IMR-90 (cell line): ENCODE measurements at regions not wholly inside any gene's neighbourhood (a gene's known extent, or its start where the extent isn't known, plus 50 kb on each side); places are given as distances from the start of the nearest gene placed in this dataset.

Experiments
- ATAC-seq: fragments of 200-7000 bp; cut with Tn5 transposase; 2 replicates; pipeline ENCODE4 v1.9.1; 2020; ENCODE audit warnings: low read depth, mild to moderate bottlenecking, moderate library complexity
- BruUV-seq: library from RNA; stranded (reverse); fragments of 400-500 nt; replicated peaks from 2 replicates; lab custom pipeline; 2021; lab: Mats Ljungman, UMichigan
- CTCF ChIA-PET: fragments of 300-600 bp; formaldehyde crosslinking; extraction: SDS; loops from one replicate; lab custom pipeline; 2021; ENCODE audit warnings: antibody characterized with exemption; lab: Yijun Ruan, JAX
- POLR2A ChIA-PET: fragments of 300-600 bp; sonication (Branson Sonifier 250); formaldehyde crosslinking; loops from one replicate; lab custom pipeline; 2022; ENCODE audit warnings: antibody characterized with exemption; ENCODE audit not compliant: unreplicated experiment; lab: Charles Lee
- DNase-seq: peaks from one replicate; pipeline ENCODE4 v3.0.0; 2013
- H2AFZ ChIP-seq: replicated peaks from 2 replicates; pipeline ENCODE3; 2013; ENCODE audit warnings: low read length, mild to moderate bottlenecking; ENCODE audit not compliant: poor library complexity
- H2AK5ac ChIP-seq: 2 replicates; pipeline ENCODE4 v1.6.1; 2013; ENCODE audit warnings: low read depth, low read length, inconsistent platforms
- H2AK9ac ChIP-seq: replicated peaks from 2 replicates; pipeline ENCODE3; 2013; ENCODE audit warnings: mild to moderate bottlenecking, low read depth, low read length, moderate library complexity; ENCODE audit not compliant: poor library complexity
- H2BK120ac ChIP-seq: 2 replicates; pipeline ENCODE4 v1.6.1; 2013; ENCODE audit warnings: low read depth, low read length, inconsistent platforms
- H2BK15ac ChIP-seq: 3 replicates; pipeline ENCODE4 v1.6.1; 2013; ENCODE audit warnings: low read depth, low read length, inconsistent platforms
- H2BK20ac ChIP-seq: 2 replicates; pipeline ENCODE4 v1.6.1; 2013; ENCODE audit warnings: low read depth, mild to moderate bottlenecking, inconsistent platforms, low read length, moderate library complexity
- H2BK5ac ChIP-seq: 2 replicates; pipeline ENCODE4 v1.6.1; 2013; ENCODE audit warnings: mild to moderate bottlenecking, low read depth, low read length, inconsistent platforms; ENCODE audit not compliant: poor library complexity, severe bottlenecking
- H3K14ac ChIP-seq: replicated peaks from 2 replicates; pipeline ENCODE4 v1.6.1; 2013; ENCODE audit warnings: low read depth, low read length, inconsistent platforms
- H3K18ac ChIP-seq: 2 replicates; pipeline ENCODE4 v1.6.1; 2013; ENCODE audit warnings: low read depth, low read length, control low read depth
- H3K23ac ChIP-seq: 2 replicates; pipeline ENCODE4 v1.6.1; 2013; ENCODE audit warnings: low read depth, low read length, inconsistent platforms
- H3K27ac ChIP-seq: 2 replicates; pipeline ENCODE4 v1.5.1; 2013; ENCODE audit warnings: mild to moderate bottlenecking, control low read depth, low read length; ENCODE audit not compliant: insufficient read depth
- H3K27me3 ChIP-seq: 2 replicates; pipeline ENCODE4 v1.6.1; 2013; ENCODE audit warnings: low read length; ENCODE audit not compliant: control insufficient read depth, insufficient read depth
- H3K36me3 ChIP-seq: 2 replicates; pipeline ENCODE4 v1.6.1; 2013; ENCODE audit warnings: low read length, mixed read lengths; ENCODE audit not compliant: control insufficient read depth, insufficient read depth
- H3K4ac ChIP-seq: 2 replicates; pipeline ENCODE4 v1.6.1; 2013; ENCODE audit warnings: low read depth, low read length, inconsistent platforms
- H3K4me1 ChIP-seq: 2 replicates; pipeline ENCODE4 v1.6.1; 2013; ENCODE audit warnings: low read length, mixed read lengths; ENCODE audit not compliant: control insufficient read depth, insufficient read depth
- H3K4me2 ChIP-seq: 2 replicates; pipeline ENCODE4 v1.6.1; 2013; ENCODE audit warnings: low read depth, mild to moderate bottlenecking, control low read depth, low read length, moderate library complexity
- H3K4me3 ChIP-seq: 2 replicates; pipeline ENCODE4 v1.5.1; 2013; ENCODE audit warnings: low read depth, mild to moderate bottlenecking, control low read depth, low read length, moderate library complexity; ENCODE audit not compliant: insufficient read depth
- H3K56ac ChIP-seq: 2 replicates; pipeline ENCODE4 v1.6.1; 2013; ENCODE audit warnings: low read length, inconsistent platforms; ENCODE audit not compliant: insufficient read depth; ENCODE audit errors: extremely low read depth
- H3K79me1 ChIP-seq, 2 experiments: 2 replicates each; pipeline ENCODE4 v1.6.1; 2013; ENCODE audit warnings: low read length in 2 of 2, inconsistent platforms in 1 of 2, low read depth in 1 of 2
- H3K9ac ChIP-seq: 2 replicates; pipeline ENCODE4 v1.6.1; 2013; ENCODE audit warnings: low read depth, low read length, control low read depth
- H3K9me1 ChIP-seq: 2 replicates; pipeline ENCODE4 v1.6.1; 2013; ENCODE audit warnings: low read length, inconsistent platforms; ENCODE audit not compliant: insufficient read depth
- H3K9me3 ChIP-seq: 2 replicates; pipeline ENCODE4 v1.6.1; 2013; ENCODE audit warnings: low read length; ENCODE audit not compliant: control insufficient read depth, insufficient read depth
- H4K20me1 ChIP-seq: 2 replicates; pipeline ENCODE4 v1.6.1; 2013; ENCODE audit warnings: low read length, inconsistent platforms; ENCODE audit not compliant: insufficient read depth
- H4K5ac ChIP-seq: 2 replicates; pipeline ENCODE4 v1.6.1; 2013; ENCODE audit warnings: mild to moderate bottlenecking, low read depth, low read length, control low read depth
- H4K8ac ChIP-seq, 2 experiments: 2 replicates each; pipeline ENCODE4 v1.6.1; 2013; ENCODE audit warnings: low read depth in 2 of 2, low read length in 2 of 2, control low read depth in 1 of 2, inconsistent platforms in 1 of 2
- H4K91ac ChIP-seq: 2 replicates; pipeline ENCODE4 v1.6.1; 2013; ENCODE audit warnings: low read depth, low read length, inconsistent platforms; ENCODE audit not compliant: insufficient read depth
- BHLHE40 ChIP-seq: fragments of 150-350 bp; IDR thresholded peaks from 2 replicates; pipeline ENCODE4 v1.6.1; 2016; ENCODE audit warnings: mild to moderate bottlenecking, low read depth, low read length
- CEBPB ChIP-seq: IDR thresholded peaks from 2 replicates; pipeline ENCODE4 v1.6.1; 2012; ENCODE audit warnings: low read depth, low read length, improper control_type of control experiment
- CHD1 ChIP-seq: IDR thresholded peaks from 2 replicates; pipeline ENCODE4 v1.6.1; 2012; ENCODE audit warnings: low read depth, low read length, improper control_type of control experiment
- MAFK ChIP-seq: IDR thresholded peaks from 2 replicates; pipeline ENCODE4 v1.6.1; 2012; ENCODE audit warnings: low read depth, low read length, improper control_type of control experiment
- MAZ ChIP-seq: IDR thresholded peaks from 2 replicates; pipeline ENCODE4 v1.6.1; 2012; ENCODE audit warnings: low read depth, mild to moderate bottlenecking, low read length, improper control_type of control experiment, moderate library complexity, borderline replicate concordance
- MXI1 ChIP-seq: IDR thresholded peaks from 2 replicates; pipeline ENCODE4 v1.6.1; 2012; ENCODE audit warnings: low read depth, mild to moderate bottlenecking, low read length, moderate library complexity, borderline replicate concordance
- NFE2L2 ChIP-seq: fragments of 150-350 bp; IDR thresholded peaks from 2 replicates; pipeline ENCODE4 v1.6.1; 2016; ENCODE audit warnings: low read depth, mild to moderate bottlenecking, low read length
- RAD21 ChIP-seq: IDR thresholded peaks from 2 replicates; pipeline ENCODE4 v1.6.1; 2012; ENCODE audit warnings: low read length, improper control_type of control experiment
- RCOR1 ChIP-seq: IDR thresholded peaks from 2 replicates; pipeline ENCODE4 v1.6.1; 2012; ENCODE audit warnings: mild to moderate bottlenecking, low read length, improper control_type of control experiment; ENCODE audit not compliant: insufficient replicate concordance
- RFX5 ChIP-seq: IDR thresholded peaks from 2 replicates; pipeline ENCODE4 v1.8.0; 2012; ENCODE audit warnings: low read depth, mild to moderate bottlenecking, low read length, moderate library complexity
- USF2 ChIP-seq: fragments of 150-350 bp; IDR thresholded peaks from 2 replicates; pipeline ENCODE4 v1.6.1; 2017; ENCODE audit warnings: mild to moderate bottlenecking, antibody characterized with exemption, low read length, low read depth
- WGBS, 2 experiments: methylation state at CpG; one replicate each; pipeline versions ENCODE4 v1.1.5 to v1.1.7; 2013; ENCODE audit warnings: missing lambda C conversion rate in 2 of 2; ENCODE audit not compliant: insufficient read length in 1 of 2; ENCODE audit errors: extremely low coverage in 2 of 2; 5-methylcytosine and 5-hydroxymethylcytosine counted together
- dilution Hi-C: fragments of 300-500 bp; cut with HindIII; formaldehyde crosslinking; loops from one replicate; pipeline ENCODE4 v1.14.3; 2018; ENCODE audit warnings: low sequenced_read_pairs; ENCODE audit not compliant: unreplicated experiment
- in situ Hi-C: fragments of 300-500 bp; cut with MboI; formaldehyde crosslinking; loops from 3 replicates; pipeline ENCODE4 v1.14.3; 2019; ENCODE audit warnings: low sequenced_read_pairs, inconsistent platforms, mixed read lengths
- intact Hi-C: fragments of 100-400 bp; cut with micrococcal nuclease; formaldehyde crosslinking; loops from 2 replicates; pipeline ENCODE4 v1.10.0; 2022
- TF ChIP-seq, protein P1 (sequence below): conservative IDR thresholded peaks from 2 replicates; pipeline ENCODE4 v1.5.1; 2012; ENCODE audit warnings: mild to moderate bottlenecking, low read depth, low read length, improper control_type of control experiment

GRCh38 chr18:71022389-71022788, 733.5 kb downstream of the SOCS6 start:
- CTCF ChIA-PET, result no interaction called here
- H2BK120ac ChIP-seq, result no peak overlapping the region
- TF ChIP-seq RFX5, result no peak
- TF ChIP-seq CHD1, result no peak
- no peak for TF ChIP-seq USF2
- TF ChIP-seq NFE2L2, result no peak
- no peak for TF ChIP-seq RAD21
- no peak for TF ChIP-seq CEBPB
- TF ChIP-seq BHLHE40, result no peak
- TF ChIP-seq MAFK, result no peak
- TF ChIP-seq MXI1, result no peak
- no peak for TF ChIP-seq MAZ
- TF ChIP-seq, protein P1, sequence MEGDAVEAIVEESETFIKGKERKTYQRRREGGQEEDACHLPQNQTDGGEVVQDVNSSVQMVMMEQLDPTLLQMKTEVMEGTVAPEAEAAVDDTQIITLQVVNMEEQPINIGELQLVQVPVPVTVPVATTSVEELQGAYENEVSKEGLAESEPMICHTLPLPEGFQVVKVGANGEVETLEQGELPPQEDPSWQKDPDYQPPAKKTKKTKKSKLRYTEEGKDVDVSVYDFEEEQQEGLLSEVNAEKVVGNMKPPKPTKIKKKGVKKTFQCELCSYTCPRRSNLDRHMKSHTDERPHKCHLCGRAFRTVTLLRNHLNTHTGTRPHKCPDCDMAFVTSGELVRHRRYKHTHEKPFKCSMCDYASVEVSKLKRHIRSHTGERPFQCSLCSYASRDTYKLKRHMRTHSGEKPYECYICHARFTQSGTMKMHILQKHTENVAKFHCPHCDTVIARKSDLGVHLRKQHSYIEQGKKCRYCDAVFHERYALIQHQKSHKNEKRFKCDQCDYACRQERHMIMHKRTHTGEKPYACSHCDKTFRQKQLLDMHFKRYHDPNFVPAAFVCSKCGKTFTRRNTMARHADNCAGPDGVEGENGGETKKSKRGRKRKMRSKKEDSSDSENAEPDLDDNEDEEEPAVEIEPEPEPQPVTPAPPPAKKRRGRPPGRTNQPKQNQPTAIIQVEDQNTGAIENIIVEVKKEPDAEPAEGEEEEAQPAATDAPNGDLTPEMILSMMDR, result no peak
- no peak for TF ChIP-seq RCOR1
- H4K91ac ChIP-seq, result no peak overlapping the region
- no peak overlapping the region for H3K18ac ChIP-seq
- no peak overlapping the region for H3K23ac ChIP-seq
- no peak overlapping the region for H3K4me2 ChIP-seq
- POLR2A ChIA-PET, result no interaction called here
- no peak overlapping the region for H2BK15ac ChIP-seq
- H3K4ac ChIP-seq, result no peak overlapping the region
- WGBS, 2 experiments, result no CpG with 5 or more reads among the region's 1 CpG
- DNase-seq, result no peak
- no peak overlapping the region for H2BK20ac ChIP-seq
- H3K9me1 ChIP-seq, result no peaks in the 10 kb centered on the region
- H3K79me1 ChIP-seq, result no peaks in the 10 kb centered on the region
- no peaks in the 10 kb centered on the region for H3K36me3 ChIP-seq
- H4K5ac ChIP-seq, result no peak overlapping the region
- no peak overlapping the region for H4K8ac ChIP-seq
- dilution Hi-C loops (no loop called here), intact Hi-C loops (no loop called here), in situ Hi-C loops (no loop called here)
- no peak overlapping the region for H2BK5ac ChIP-seq
- no peaks in the 10 kb centered on the region for H4K20me1 ChIP-seq
- no peaks in the 10 kb centered on the region for H3K4me1 ChIP-seq
- H3K56ac ChIP-seq, result no peak overlapping the region
- ATAC-seq, result no peak
- H3K27me3 ChIP-seq, result no peaks in the 10 kb centered on the region
- no peak overlapping the region for H3K14ac ChIP-seq
- no peak overlapping the region for H2AK5ac ChIP-seq
- H3K27ac ChIP-seq, result no peak overlapping the region
- no peak overlapping the region for H2AFZ ChIP-seq
- no TSS peak for BruUV-seq
- peaks cover 8% of the 10 kb centered on the region; the same call in 1 of the 2 replicates for H3K9me3 ChIP-seq
- H3K4me3 ChIP-seq, result no peak overlapping the region
- H2AK9ac ChIP-seq, result no peak overlapping the region
- no peak overlapping the region for H3K9ac ChIP-seq
